ENCODE measurements at regions not wholly inside any gene's neighbourhood (a gene's known extent, or its start where the extent isn't known, plus 50 kb on each side); places are given as distances from the start of the nearest gene placed in this dataset.

GRCh38 chr14:44814196-44814595, 147.6 kb downstream of the KLHL28 start:
- Mint-ChIP-seq H3K27ac (no peak overlapping the region), H3K27me3 (peaks cover 11% of the 10 kb centered on the region), H3K36me3 (ENCODE audit: low read depth) (no peaks in the 10 kb centered on the region), H3K4me3 (no peak overlapping the region), H3K9me3 (no peaks in the 10 kb centered on the region), H3K4me1 (no peaks in the 10 kb centered on the region)
- POLR2A ChIA-PET = no interaction called here
- CTCF ChIA-PET = no interaction called here
- no peak for DNase-seq

- H3K4me1 Mint-ChIP-seq = no peaks in the 10 kb centered on the region
- H3K27me3 Mint-ChIP-seq = peaks cover 13% of the 10 kb centered on the region
- H3K27ac Mint-ChIP-seq = no peak overlapping the region
- no peaks in the 10 kb centered on the region for H3K9me3 Mint-ChIP-seq
- DNase-seq = no peak
- ChIA-PET CTCF (no interaction called here), POLR2A (no interaction called here)
- no peaks in the 10 kb centered on the region for H3K36me3 Mint-ChIP-seq (ENCODE audit: low read depth)
- no peak overlapping the region for H3K4me3 Mint-ChIP-seq
These were observed 149.1 kb downstream of the KLHL28 start for GRCh38 chr14:44812672-44813071.

GRCh38 chr14:44804391-44804790, 157.4 kb downstream of the KLHL28 start:
- no peaks in the 10 kb centered on the region for H3K9me3 Mint-ChIP-seq
- H3K4me3 Mint-ChIP-seq = no peak overlapping the region
- CTCF ChIA-PET = no interaction called here
- POLR2A ChIA-PET = no interaction called here
- H3K36me3 Mint-ChIP-seq (ENCODE audit: low read depth) = no peaks in the 10 kb centered on the region
- H3K27ac Mint-ChIP-seq = no peak overlapping the region
- no peak for DNase-seq
- H3K27me3 Mint-ChIP-seq = peaks cover 2% of the 10 kb centered on the region
- H3K4me1 Mint-ChIP-seq = no peaks in the 10 kb centered on the region

GRCh38 chr14:44803239-44803905, 158.4 kb downstream of the KLHL28 start:
- Mint-ChIP-seq H3K9me3 (peaks cover 2% of the 10 kb centered on the region), H3K27me3 (no peaks in the 10 kb centered on the region), H3K4me1 (no peaks in the 10 kb centered on the region), H3K36me3 (ENCODE audit: low read depth) (no peaks in the 10 kb centered on the region), H3K27ac (no peak overlapping the region), H3K4me3 (no peak overlapping the region)
- CTCF ChIA-PET = no interaction called here
- no peak for DNase-seq
- POLR2A ChIA-PET = no interaction called here

GRCh38 chr14:44798386-44799242, 163.1 kb downstream of the KLHL28 start:
- DNase-seq = no peak
- H3K36me3 Mint-ChIP-seq (ENCODE audit: low read depth) = no peaks in the 10 kb centered on the region
- CTCF ChIA-PET = no interaction called here
- no peaks in the 10 kb centered on the region for H3K4me1 Mint-ChIP-seq
- no peak overlapping the region for H3K4me3 Mint-ChIP-seq
- no peak overlapping the region for H3K27ac Mint-ChIP-seq
- no peaks in the 10 kb centered on the region for H3K27me3 Mint-ChIP-seq
- peaks cover 2% of the 10 kb centered on the region for H3K9me3 Mint-ChIP-seq
- POLR2A ChIA-PET = interaction anchor here (0.6 kb wide), 1 partner anchor 54 kb away, joined by 5 read pairs; no protein-coding TSS in a partner anchor

- ChIA-PET CTCF (no interaction called here), POLR2A (no interaction called here)
- no peaks in the 10 kb centered on the region for H3K4me1 Mint-ChIP-seq
- no peaks in the 10 kb centered on the region for H3K36me3 Mint-ChIP-seq (ENCODE audit: low read depth)
- no peak overlapping the region for H3K4me3 Mint-ChIP-seq
- peaks cover 2% of the 10 kb centered on the region for H3K9me3 Mint-ChIP-seq
- DNase-seq = no peak
- H3K27me3 Mint-ChIP-seq = no peaks in the 10 kb centered on the region
- no peak overlapping the region for H3K27ac Mint-ChIP-seq
These were observed 166.0 kb downstream of the KLHL28 start for GRCh38 chr14:44795725-44796124.

- Mint-ChIP-seq H3K27ac (no peak overlapping the region), H3K4me1 (no peaks in the 10 kb centered on the region), H3K27me3 (no peaks in the 10 kb centered on the region), H3K4me3 (no peak overlapping the region), H3K9me3 (no peaks in the 10 kb centered on the region), H3K36me3 (ENCODE audit: low read depth) (no peaks in the 10 kb centered on the region)
- CTCF ChIA-PET = no interaction called here
- no peak for DNase-seq
- POLR2A ChIA-PET = no interaction called here
These were observed 170.0 kb downstream of the KLHL28 start for GRCh38 chr14:44791730-44792129.

- Mint-ChIP-seq H3K9me3 (no peaks in the 10 kb centered on the region), H3K27ac (no peak overlapping the region), H3K27me3 (no peaks in the 10 kb centered on the region), H3K36me3 (ENCODE audit: low read depth) (no peaks in the 10 kb centered on the region), H3K4me3 (no peak overlapping the region), H3K4me1 (no peaks in the 10 kb centered on the region)
- POLR2A ChIA-PET = no interaction called here
- DNase-seq = no peak
- CTCF ChIA-PET = no interaction called here
These were observed 173.1 kb downstream of the KLHL28 start for GRCh38 chr14:44788612-44789011.

- CTCF ChIA-PET = no interaction called here
- H3K4me1 Mint-ChIP-seq = no peaks in the 10 kb centered on the region
- H3K9me3 Mint-ChIP-seq = no peaks in the 10 kb centered on the region
- H3K27ac Mint-ChIP-seq = no peak overlapping the region
- H3K27me3 Mint-ChIP-seq = no peaks in the 10 kb centered on the region
- DNase-seq = no peak
- POLR2A ChIA-PET = no interaction called here
- H3K4me3 Mint-ChIP-seq = no peak overlapping the region
- no peaks in the 10 kb centered on the region for H3K36me3 Mint-ChIP-seq (ENCODE audit: low read depth)
These were observed 176.7 kb downstream of the KLHL28 start for GRCh38 chr14:44785096-44785495.

- POLR2A ChIA-PET = no interaction called here
- no peak for DNase-seq
- no peaks in the 10 kb centered on the region for H3K4me1 Mint-ChIP-seq
- no peaks in the 10 kb centered on the region for H3K9me3 Mint-ChIP-seq
- H3K27ac Mint-ChIP-seq = no peak overlapping the region
- no peaks in the 10 kb centered on the region for H3K36me3 Mint-ChIP-seq (ENCODE audit: low read depth)
- CTCF ChIA-PET = no interaction called here
- H3K27me3 Mint-ChIP-seq = no peaks in the 10 kb centered on the region
- no peak overlapping the region for H3K4me3 Mint-ChIP-seq
These were observed 177.8 kb downstream of the KLHL28 start for GRCh38 chr14:44783901-44784300.

- Mint-ChIP-seq H3K36me3 (ENCODE audit: low read depth) (no peaks in the 10 kb centered on the region), H3K4me1 (no peaks in the 10 kb centered on the region), H3K4me3 (no peak overlapping the region), H3K27ac (no peak overlapping the region), H3K27me3 (no peaks in the 10 kb centered on the region), H3K9me3 (no peaks in the 10 kb centered on the region)
- POLR2A ChIA-PET = no interaction called here
- DNase-seq = no peak
- CTCF ChIA-PET = no interaction called here
These were observed 178.9 kb downstream of the KLHL28 start for GRCh38 chr14:44782775-44783238.

- H3K36me3 Mint-ChIP-seq (ENCODE audit: low read depth) = no peaks in the 10 kb centered on the region
- H3K4me1 Mint-ChIP-seq = no peaks in the 10 kb centered on the region
These were observed 180.8 kb downstream of the KLHL28 start for GRCh38 chr14:44780989-44781388.

GRCh38 chr14:44778604-44779003, 183.1 kb downstream of the KLHL28 start:
- Mint-ChIP-seq H3K4me1 (no peaks in the 10 kb centered on the region), H3K9me3 (no peaks in the 10 kb centered on the region), H3K27ac (no peak overlapping the region), H3K36me3 (ENCODE audit: low read depth) (no peaks in the 10 kb centered on the region), H3K27me3 (no peaks in the 10 kb centered on the region), H3K4me3 (no peak overlapping the region)
- ChIA-PET CTCF (no interaction called here), POLR2A (no interaction called here)
- no peak for DNase-seq

More at GRCh38 chr14:44780989-44781388, 180.8 kb downstream of the KLHL28 start:
- Mint-ChIP-seq H3K27ac (no peak overlapping the region), H3K9me3 (no peaks in the 10 kb centered on the region), H3K27me3 (no peaks in the 10 kb centered on the region), H3K4me3 (no peak overlapping the region)
- CTCF ChIA-PET = no interaction called here
- DNase-seq = no peak
- POLR2A ChIA-PET = no interaction called here

GRCh38 chr14:44777584-44777983, 184.2 kb downstream of the KLHL28 start:
- Mint-ChIP-seq H3K4me1 (no peaks in the 10 kb centered on the region), H3K4me3 (no peak overlapping the region), H3K9me3 (no peaks in the 10 kb centered on the region), H3K27ac (no peak overlapping the region), H3K36me3 (ENCODE audit: low read depth) (no peaks in the 10 kb centered on the region), H3K27me3 (no peaks in the 10 kb centered on the region)
- CTCF ChIA-PET = no interaction called here
- DNase-seq = no peak
- POLR2A ChIA-PET = no interaction called here

All from activated CD4-positive, alpha-beta T cell treated with anti-CD3 and anti-CD28 coated beads, Interleukin-2, amount 10 ng/mL, durations not matched to agents 7 days and 5 days (primary cell).